IMR-90 (cell line): ENCODE measurements at regions not wholly inside any gene's neighbourhood (a gene's known extent, or its start where the extent isn't known, plus 50 kb on each side); places are given as distances from the start of the nearest gene placed in this dataset.
"Not testable (repeated sequence)": the region's sequence is repeated elsewhere in the genome, so short reads cannot be mapped to it uniquely, and the experiment has no call there.

Experiments
- CEBPB ChIP-seq: IDR thresholded peaks from 2 replicates; pipeline ENCODE4 v1.6.1; 2012; ENCODE audit warnings: low read depth, low read length, improper control_type of control experiment
- CHD1 ChIP-seq: IDR thresholded peaks from 2 replicates; pipeline ENCODE4 v1.6.1; 2012; ENCODE audit warnings: low read depth, low read length, improper control_type of control experiment
- MXI1 ChIP-seq: IDR thresholded peaks from 2 replicates; pipeline ENCODE4 v1.6.1; 2012; ENCODE audit warnings: low read depth, mild to moderate bottlenecking, low read length, moderate library complexity, borderline replicate concordance
- POLR2A ChIP-seq: IDR thresholded peaks from 2 replicates; pipeline ENCODE4 v1.6.1; 2012; ENCODE audit warnings: mild to moderate bottlenecking, low read depth, low read length
- RAD21 ChIP-seq: IDR thresholded peaks from 2 replicates; pipeline ENCODE4 v1.6.1; 2012; ENCODE audit warnings: low read length, improper control_type of control experiment
- RCOR1 ChIP-seq: IDR thresholded peaks from 2 replicates; pipeline ENCODE4 v1.6.1; 2012; ENCODE audit warnings: mild to moderate bottlenecking, low read length, improper control_type of control experiment; ENCODE audit not compliant: insufficient replicate concordance
- RFX5 ChIP-seq: IDR thresholded peaks from 2 replicates; pipeline ENCODE4 v1.8.0; 2012; ENCODE audit warnings: low read depth, mild to moderate bottlenecking, low read length, moderate library complexity
- SMC3 ChIP-seq: fragments of 150-350 bp; IDR thresholded peaks from 2 replicates; pipeline ENCODE4 v1.6.1; 2016; ENCODE audit warnings: low read depth, mild to moderate bottlenecking, antibody characterized with exemption, low read length, moderate library complexity
- TF ChIP-seq, protein P1 (sequence below): conservative IDR thresholded peaks from 2 replicates; pipeline ENCODE4 v1.5.1; 2012; ENCODE audit warnings: mild to moderate bottlenecking, low read depth, low read length, improper control_type of control experiment
- TF ChIP-seq, protein P2 (sequence below): fragments of 150-350 bp; IDR thresholded peaks from 2 replicates; pipeline ENCODE4 v1.6.1; 2017; ENCODE audit warnings: mild to moderate bottlenecking, antibody characterized with exemption, low read length, low read depth

DNA sequence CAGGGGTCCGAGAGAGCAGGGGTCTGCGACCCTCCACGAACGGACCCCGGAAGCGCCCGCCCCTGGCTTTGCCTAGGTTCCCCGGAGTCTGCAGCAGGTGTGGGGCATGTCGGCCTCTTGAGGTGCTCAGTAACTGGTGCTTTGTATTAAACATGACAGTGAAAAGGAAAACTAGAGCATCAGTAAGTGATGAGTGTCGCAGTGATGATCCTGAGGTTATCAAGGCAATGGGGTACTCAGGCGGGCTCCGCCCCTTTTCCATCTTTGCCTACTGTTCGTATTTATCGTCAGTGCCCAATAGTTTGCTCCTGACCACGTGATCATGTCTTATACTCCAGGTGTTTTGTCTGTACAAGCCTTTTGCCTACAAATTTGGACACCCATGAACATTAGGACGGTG, 262.4 kb downstream of the ZNF37A start:
- TF ChIP-seq, protein P1, sequence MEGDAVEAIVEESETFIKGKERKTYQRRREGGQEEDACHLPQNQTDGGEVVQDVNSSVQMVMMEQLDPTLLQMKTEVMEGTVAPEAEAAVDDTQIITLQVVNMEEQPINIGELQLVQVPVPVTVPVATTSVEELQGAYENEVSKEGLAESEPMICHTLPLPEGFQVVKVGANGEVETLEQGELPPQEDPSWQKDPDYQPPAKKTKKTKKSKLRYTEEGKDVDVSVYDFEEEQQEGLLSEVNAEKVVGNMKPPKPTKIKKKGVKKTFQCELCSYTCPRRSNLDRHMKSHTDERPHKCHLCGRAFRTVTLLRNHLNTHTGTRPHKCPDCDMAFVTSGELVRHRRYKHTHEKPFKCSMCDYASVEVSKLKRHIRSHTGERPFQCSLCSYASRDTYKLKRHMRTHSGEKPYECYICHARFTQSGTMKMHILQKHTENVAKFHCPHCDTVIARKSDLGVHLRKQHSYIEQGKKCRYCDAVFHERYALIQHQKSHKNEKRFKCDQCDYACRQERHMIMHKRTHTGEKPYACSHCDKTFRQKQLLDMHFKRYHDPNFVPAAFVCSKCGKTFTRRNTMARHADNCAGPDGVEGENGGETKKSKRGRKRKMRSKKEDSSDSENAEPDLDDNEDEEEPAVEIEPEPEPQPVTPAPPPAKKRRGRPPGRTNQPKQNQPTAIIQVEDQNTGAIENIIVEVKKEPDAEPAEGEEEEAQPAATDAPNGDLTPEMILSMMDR = not testable (repeated sequence)
- TF ChIP-seq RAD21, RFX5, CEBPB, POLR2A, MXI1, SMC3, RCOR1, CHD1: not testable (repeated sequence)
- TF ChIP-seq, protein P2, sequence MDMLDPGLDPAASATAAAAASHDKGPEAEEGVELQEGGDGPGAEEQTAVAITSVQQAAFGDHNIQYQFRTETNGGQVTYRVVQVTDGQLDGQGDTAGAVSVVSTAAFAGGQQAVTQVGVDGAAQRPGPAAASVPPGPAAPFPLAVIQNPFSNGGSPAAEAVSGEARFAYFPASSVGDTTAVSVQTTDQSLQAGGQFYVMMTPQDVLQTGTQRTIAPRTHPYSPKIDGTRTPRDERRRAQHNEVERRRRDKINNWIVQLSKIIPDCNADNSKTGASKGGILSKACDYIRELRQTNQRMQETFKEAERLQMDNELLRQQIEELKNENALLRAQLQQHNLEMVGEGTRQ = not testable (repeated sequence)
